GM18861 (cell line): ENCODE measurements at regions not wholly inside any gene's neighbourhood (a gene's known extent, or its start where the extent isn't known, plus 50 kb on each side); places are given as distances from the start of the nearest gene placed in this dataset.
"Not testable (repeated sequence)": the region's sequence is repeated elsewhere in the genome, so short reads cannot be mapped to it uniquely, and the experiment has no call there.

Experiments
- ATAC-seq: cut with Tn5 transposase; IDR thresholded peaks from one replicate; pipeline ENCODE4 v1.9.1; 2021; ENCODE audit not compliant: unreplicated experiment

DNA sequence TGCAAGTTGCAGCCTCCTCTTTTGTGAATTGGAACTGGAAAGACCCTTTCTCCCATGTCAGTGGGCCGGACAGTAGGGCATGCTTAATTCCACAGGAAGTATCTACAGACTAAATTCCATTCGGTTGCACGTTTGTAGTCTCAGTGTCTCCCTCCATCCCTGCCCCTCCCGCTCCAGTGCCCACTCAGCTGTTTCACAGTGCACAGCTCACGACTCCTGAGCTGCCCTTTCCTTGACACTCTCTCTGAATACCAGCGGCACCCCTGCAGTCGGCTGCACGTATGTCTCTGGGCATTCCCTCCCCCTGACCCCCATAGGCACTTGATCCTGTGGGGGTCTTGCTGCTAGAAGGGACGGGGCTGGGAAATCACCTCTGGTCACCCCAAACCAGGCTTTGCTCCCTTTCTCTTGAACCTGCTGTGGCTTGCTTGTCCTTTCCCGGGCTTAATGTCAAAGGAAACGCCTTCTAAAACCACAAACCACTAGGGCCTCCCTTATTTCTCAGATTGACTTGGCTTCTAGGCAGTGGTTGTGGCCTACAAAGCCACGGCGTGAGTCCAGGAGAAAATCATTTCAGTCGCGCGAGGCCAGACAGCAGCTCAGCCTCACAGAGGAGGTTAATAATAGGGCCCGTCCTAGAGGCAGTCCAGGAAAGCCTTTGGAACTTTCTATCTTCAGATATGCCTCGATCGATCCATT, 365.3 kb upstream of the PROX1 start:
- peak; percentile 57 for ATAC-seq

DNA sequence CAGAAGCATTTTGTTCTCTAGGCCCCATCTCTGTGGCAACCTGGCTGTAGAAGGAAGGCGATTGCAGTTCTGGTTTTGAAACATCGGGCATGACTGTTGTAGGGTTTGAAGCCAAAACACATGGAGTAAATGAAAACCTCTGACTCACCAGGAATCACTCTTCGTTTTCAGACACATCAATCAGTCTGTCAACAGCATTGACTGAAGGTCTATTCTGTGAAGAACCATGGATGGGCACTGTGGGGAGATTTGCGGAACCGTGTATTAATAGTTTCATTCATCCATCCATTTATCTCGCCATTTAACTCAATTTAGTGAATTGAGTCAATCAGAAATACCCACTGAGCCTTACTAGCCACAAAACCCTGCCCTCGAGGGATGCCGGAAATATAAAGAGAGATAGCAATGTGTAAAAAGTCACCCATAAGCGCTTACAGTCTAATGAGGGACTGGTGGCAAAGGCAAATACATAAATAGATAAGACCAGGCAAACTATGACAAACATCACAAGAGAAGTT, 364.6 kb upstream of the PROX1 start:
- ATAC-seq = no peak

DNA sequence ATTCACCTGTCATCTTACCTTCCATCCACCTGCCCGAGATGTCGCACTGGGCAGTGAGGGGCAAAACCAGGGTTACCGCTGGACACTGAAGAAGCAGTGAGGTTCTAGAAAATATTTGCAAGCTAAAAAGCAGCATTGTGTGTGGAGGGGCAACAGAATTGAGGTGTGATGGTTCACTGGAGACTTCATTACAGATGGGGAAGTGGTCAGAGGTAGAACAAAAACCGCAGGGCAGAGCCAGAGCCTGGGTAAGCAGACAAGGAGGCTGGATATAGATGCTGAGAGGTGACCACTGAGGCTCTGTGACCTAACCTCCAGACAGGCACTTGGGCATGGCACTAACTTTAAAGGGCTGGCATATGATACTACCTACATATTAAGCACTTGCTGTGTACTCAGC, 363.9 kb upstream of the PROX1 start:
- no peak for ATAC-seq

GRCh38 chr1:213636778-213637177, 351.0 kb upstream of the PROX1 start:
- ATAC-seq = not testable (repeated sequence)

- no peak for ATAC-seq
These were observed 346.5 kb upstream of the PROX1 start for GRCh38 chr1:213641312-213641711.

- ATAC-seq = no peak
These were observed 344.4 kb upstream of the PROX1 start for GRCh38 chr1:213643360-213643759.

DNA sequence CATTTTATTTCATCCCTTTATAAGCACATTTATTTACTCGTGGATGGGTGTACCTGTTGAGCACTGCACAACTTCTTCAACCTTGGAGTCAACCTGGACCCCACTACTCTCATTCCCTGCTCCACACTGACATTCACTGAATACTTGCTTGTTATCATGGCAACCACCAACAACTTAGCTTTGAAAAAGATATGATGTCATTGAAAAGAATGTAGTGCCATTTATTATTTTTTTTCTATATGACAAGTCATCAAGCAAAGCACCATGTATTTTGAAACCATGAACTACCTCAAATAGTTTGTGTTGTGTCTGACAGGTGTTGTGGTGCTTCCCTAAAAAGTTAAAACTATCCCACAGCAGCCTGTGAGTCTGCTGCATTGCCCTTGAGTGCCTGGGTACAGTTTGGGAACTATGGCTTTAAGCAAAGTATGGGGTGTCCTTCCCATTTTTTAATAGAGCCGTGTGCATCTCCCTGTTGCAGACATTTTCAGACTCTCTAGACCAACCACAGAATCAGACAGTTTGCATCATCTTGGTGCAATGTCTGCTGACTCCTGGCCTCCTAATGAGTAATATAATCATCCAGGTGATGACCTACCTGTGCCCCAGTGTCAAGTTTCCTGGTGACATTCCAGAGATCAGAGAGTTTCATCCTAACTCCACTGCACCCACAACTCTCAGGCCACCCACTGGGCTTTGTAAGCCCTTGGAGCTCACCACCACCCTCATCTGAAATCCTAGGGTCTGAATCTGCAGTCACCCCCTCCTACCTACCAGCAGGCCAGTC, 339.7 kb upstream of the PROX1 start:
- no peak for ATAC-seq

- ATAC-seq = no peak
These were observed 338.4 kb upstream of the PROX1 start for GRCh38 chr1:213649373-213649772.

GRCh38 chr1:213650603-213651002, 337.2 kb upstream of the PROX1 start:
- ATAC-seq = no peak

DNA sequence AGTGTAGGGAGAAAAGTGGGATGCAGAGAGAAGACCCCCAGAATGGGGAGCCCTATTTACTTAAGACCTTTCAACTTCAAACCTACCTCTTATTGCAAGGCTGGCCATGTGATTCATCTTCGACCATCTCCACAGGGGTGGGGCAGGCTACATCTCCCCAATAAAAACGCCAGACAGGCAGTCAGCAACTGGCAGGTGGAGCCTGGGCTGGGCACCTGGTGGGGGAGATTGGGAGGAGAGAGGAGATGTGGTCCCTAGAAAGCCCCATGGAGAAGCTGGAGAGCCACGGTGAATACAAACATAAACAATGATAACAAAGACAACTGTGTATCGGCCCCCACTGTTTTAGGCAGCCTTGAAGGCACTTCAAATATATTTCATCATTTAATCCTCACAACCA, 336.7 kb upstream of the PROX1 start:
- ATAC-seq = no peak

GRCh38 chr1:213652109-213652508, 335.7 kb upstream of the PROX1 start:
- no peak for ATAC-seq

DNA sequence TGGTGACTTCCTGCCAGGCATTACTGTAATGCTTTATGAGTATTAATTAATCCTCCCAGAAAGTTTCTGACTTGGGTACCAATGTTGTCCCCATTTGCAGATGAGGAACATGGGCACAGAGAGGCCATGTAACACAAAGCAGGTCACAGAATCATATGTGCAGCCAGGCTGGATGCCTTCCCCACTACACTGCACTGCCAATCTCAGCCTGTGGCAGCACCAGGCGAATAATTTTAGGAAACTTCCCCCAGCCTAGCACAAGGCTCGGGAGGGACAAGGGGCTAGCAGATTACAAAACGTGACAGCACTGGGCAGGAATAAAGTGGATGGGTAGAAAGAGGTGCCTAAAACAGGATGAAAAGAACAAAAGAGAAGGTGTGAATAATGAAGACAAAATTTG, 331.7 kb upstream of the PROX1 start:
- ATAC-seq = no peak

DNA sequence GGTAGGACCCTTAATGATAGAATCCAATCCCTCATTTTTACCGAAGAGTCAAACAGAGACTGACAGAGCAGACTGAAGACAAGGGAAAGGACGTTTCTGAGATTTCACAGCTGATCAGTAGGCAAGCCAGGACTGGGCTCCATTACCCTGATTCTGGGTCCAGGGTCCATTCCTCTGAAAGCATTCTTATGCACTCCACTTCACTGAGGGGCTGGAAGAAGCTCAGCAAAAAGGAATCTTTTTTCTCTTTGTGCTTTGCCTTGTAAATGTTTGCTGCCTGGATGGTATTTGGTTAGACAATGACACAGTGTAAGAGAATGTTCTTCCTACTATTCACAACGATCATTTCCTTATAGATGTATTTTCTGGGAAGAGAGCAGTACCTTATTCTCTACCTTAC, 331.3 kb upstream of the PROX1 start:
- ATAC-seq = no peak

DNA sequence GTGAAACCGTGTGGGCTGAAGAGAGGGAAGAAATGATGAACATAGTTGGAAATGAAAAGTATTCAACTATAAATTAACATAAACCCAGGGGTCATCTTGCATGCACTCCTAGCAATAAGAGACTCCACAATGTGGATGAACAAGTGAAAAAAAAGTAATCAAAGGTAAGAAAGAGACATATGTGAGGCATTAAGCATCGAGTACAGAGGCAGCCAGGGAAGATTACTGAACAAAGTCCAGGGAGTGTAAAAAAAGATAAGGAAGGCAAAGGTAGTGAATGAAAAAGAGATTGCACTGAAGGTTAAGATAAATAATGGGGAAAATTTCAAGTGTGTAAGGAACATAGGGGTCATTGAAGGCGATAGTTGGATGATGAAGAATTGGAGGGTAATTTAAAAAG, 330.8 kb upstream of the PROX1 start:
- no peak for ATAC-seq

- ATAC-seq = no peak
These were observed 329.9 kb upstream of the PROX1 start for GRCh38 chr1:213657879-213658278.

GRCh38 chr1:213658457-213658856, 329.3 kb upstream of the PROX1 start:
- no peak for ATAC-seq

DNA sequence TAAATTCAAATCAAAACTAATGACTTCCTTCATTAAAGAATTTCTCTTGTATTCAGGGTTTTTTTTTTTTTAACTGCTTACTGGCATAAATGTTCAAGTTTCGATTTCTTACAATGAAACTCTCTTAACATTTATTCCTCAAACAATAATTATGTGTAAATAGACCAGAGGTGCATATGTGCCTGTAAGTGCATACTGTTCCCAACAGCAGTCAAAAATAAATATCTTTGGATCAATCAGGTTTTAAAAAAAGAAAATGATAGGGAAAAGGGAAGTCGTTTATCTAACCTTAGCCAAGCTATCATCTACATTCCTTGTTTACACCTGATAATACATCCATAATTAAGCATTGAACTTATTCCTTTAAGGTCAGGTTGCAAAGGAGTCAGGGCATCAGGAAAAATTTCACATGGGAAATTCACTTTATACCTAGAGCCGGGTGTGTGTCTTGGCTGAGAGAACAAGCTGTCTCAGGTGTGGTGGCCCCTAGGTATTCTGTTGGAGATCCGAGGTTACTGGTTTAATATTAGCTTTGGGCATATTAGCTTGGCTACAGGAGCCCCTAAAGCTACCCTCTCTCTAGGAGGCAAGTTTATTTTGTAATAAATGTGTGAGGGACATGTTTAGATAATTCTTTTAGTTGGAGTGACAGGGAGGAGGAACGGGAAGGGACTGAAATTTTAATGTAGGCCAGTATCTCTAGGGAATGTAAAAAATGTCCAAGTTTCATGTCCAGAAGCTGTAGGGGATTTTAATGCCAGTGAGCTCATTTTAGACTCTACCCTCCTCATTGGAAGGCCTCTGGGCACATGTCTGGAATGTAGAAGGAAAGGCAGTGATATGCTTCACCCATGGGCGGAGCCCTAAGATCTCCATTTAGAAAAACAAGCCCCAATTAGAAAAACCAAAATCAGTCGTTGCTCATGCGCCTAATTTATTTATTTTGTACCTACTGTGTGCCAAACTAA, 327.9 kb upstream of the PROX1 start:
- no peak for ATAC-seq

DNA sequence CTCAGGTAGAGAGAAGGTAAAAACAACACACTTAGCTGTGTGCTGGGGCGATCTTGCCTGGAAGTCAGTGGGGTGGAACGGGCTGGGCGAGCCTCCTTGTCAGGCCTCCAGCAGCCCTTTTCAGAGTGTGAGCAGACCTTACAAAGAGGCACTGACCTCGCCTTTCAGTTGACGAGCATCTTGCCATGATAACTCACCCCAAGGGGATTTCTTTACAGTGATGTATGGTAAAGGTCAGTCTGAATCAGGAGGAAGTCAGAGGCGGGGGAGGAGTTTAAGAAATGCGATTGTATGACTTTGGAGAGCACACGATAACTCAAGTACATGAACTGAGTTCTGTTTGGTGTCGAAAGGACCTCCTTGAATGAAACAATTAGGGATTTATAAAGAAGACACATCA, 326.5 kb upstream of the PROX1 start:
- ATAC-seq = no peak

GRCh38 chr1:213666113-213666512, 321.7 kb upstream of the PROX1 start:
- no peak for ATAC-seq

DNA sequence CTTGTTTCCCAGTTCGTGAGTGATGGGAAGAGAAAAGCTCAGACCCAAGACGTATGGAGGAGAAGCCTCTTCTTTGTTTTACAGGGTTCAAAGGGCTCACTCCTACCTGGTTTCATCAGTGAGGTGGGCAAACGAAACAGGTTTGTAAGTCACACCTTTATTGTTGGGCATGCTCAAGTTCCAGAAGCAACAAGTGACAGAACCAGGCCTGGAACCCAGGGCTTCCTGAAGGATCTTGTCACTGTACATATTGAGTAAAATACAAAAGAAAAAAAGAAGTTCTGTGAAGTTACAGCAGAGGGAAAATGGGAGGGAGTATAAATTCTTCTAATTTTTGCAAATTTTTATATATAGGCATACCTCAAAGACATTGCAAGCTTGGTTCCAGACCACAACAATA, 320.9 kb upstream of the PROX1 start:
- no peak for ATAC-seq

GRCh38 chr1:213669512-213669911, 318.3 kb upstream of the PROX1 start:
- ATAC-seq = no peak
